Endometrium (tissue), 2 donors: ENCODE measurements at regions not wholly inside any gene's neighbourhood (a gene's known extent, or its start where the extent isn't known, plus 50 kb on each side); places are given as distances from the start of the nearest gene placed in this dataset.
A peak's percentile ranks its signal among the peaks of the same experiment; 100 is the strongest.
"Not testable (repeated sequence)": the region's sequence is repeated elsewhere in the genome, so short reads cannot be mapped to it uniquely, and the experiment has no call there.

ENCODE experiments used
- FAIRE-seq: peaks from 2 replicates; lab custom pipeline; 2012; peaks lifted over from hg19 to GRCh38; lab: Jason Lieb, UNC
- donor health status: control.
- donor health status: control.

GRCh38 chr3:20622304-20622703 is 436.3 kb upstream of the SGO1 start:
- no peak for FAIRE-seq

DNA sequence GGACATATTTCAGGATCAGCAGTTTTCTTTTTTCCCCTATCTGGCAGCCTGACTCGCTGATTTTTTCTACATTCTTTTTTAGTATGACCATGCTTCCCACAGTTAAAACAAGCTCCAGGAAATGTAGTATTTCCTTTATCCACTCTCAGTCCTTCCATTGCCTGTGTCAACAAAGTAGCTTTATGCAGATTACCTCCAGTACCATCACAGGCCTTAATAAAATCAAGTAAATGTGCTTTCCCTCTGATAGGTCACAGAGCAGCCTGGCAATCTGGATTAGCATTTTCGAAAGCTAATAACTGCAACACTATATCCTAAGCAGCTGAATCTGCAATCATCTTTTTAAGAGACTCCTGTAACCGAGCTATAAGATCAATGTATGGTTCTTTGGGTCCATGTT is 432.6 kb upstream of the SGO1 start:
- FAIRE-seq: not testable (repeated sequence)

GRCh38 chr3:20618181-20618580 is 432.2 kb upstream of the SGO1 start:
- FAIRE-seq: not testable (repeated sequence)

- FAIRE-seq: not testable (repeated sequence)
These were observed 430.0 kb upstream of the SGO1 start for GRCh38 chr3:20615982-20616381.

DNA sequence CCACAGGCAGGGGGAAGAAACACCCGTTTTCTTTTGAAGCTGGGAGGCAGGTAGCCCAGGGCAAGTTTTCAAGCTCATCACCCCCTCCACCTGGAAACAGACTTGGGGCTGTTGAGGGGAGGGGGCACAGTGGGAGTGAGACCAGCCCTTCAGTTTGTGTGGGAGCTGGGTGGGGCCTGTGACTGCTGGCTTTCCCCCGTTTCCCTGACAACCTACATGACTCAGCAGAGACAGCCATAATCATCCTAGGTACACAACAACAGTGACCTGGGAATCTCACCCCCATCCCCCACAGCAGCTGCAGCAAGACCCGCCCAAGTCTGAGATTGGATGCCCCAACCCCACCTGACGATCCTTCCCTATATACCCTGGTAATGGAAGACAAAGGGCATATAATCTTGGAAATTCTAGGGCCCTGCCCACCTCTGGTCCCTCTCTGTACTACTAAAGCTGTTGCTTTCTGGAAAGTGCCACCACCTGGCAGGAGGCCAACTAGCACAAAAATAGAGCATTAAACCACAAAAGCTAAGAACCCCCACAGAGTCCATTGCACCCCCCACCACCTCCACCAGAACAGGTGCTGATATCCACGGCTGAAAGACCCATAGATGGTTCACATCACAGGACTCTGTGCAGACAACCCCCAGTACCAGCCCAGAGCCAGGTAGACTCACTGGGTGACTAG is 422.2 kb upstream of the SGO1 start:
- no peak for FAIRE-seq

DNA sequence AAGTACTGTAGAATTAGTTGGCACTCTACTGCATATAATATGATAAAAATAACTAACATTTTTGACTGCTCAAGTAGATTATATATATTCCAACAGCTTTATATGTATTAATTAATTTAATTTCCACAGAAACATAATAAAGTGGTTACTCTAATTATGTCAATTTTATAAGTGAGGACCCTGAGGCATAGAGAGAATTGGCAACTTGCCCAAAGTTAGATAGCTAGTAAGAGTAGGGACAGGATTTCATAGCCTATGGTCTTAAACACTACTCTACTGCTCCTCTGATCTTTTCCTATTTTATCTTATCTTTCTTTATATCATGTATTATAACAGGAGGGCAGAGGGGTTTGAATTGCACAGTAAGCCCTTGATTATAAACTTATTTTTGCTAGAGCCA is 418.7 kb upstream of the SGO1 start:
- no peak for FAIRE-seq

DNA sequence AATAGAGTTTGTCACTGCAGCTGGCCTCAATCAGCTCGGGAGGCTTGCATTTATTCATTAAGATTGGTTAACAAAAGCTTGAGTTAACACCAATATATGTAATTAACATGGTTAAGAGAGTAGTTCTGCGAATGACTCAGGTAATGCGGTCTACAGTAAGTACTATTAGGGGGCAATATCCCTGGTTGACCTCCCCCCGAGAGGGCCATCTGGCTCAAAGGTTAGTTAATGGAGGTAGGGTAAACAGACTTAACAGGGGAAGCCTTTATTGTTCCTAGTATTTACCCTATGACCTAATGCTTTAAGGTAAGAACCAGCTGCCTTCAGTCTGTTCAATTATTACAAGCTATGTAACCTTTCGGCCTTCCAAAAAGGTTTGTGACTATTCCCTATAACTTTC is 403.3 kb upstream of the SGO1 start:
- no peak for FAIRE-seq

GRCh38 chr3:20588781-20589180 is 402.8 kb upstream of the SGO1 start:
- no peak for FAIRE-seq

GRCh38 chr3:20583648-20584047 is 397.6 kb upstream of the SGO1 start:
- FAIRE-seq: no peak

DNA sequence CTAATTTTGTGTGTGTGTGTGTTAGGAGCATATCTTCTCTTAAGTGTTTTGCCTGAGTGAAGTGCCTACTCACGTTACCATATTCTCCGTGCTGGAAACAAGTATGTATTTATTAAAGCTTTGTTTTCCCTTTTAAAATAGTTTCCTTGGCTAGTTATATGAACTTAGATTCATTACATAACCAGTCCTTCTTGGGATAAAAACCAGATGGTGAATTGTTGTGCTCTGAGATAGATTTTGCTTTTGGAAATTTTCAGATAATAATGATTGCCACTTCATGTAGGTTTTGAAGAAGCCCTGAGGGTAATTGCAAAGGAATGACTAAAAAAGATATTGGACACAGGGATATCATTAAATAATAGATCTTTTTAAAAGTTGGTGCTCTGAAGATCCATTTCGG is 390.2 kb upstream of the SGO1 start:
- peak; percentile 94 for FAIRE-seq

- no peak for FAIRE-seq
These were observed 389.1 kb upstream of the SGO1 start for GRCh38 chr3:20575146-20575545.

DNA sequence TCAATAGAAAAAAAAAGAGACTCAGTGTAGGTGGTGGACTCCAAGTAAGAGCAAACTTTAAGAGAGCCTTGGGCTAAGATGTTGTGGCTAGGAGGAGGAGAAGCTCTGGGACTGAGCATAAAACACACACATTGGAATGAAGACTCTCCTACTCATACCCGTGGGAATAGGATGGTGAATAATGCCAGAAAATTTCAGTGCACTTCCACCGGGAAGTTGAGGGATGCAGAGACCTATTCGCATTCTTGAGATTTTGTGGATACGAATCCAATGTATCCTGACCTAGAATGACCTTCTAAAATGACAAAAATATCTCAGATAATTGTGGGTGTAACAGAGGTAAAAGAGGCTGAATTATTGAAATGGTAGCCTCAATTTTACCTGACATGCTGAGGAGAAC is 388.7 kb upstream of the SGO1 start:
- no peak for FAIRE-seq

- no peak for FAIRE-seq
These were observed 387.2 kb upstream of the SGO1 start for GRCh38 chr3:20573175-20573574.

DNA sequence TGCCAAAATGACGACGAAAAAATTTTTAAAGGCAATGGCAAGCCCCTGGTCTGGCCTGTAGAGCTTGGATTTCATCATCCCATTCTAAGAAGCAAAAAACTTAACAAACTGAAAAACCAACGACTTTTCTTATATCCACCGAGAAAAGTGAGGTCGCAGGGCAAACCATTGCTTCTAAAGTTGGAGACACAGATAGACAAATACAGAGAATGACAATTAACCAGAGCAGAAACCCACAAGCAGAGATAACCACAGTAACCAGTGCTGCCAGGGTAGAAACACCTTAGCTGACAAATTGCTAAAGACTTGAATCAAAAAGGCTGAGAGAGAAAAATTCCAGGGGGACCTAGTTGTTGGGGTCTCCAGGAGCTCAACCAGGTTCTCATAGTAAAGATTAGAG is 386.5 kb upstream of the SGO1 start:
- FAIRE-seq: no peak

- no peak for FAIRE-seq
These were observed 383.3 kb upstream of the SGO1 start for GRCh38 chr3:20569310-20569709.

DNA sequence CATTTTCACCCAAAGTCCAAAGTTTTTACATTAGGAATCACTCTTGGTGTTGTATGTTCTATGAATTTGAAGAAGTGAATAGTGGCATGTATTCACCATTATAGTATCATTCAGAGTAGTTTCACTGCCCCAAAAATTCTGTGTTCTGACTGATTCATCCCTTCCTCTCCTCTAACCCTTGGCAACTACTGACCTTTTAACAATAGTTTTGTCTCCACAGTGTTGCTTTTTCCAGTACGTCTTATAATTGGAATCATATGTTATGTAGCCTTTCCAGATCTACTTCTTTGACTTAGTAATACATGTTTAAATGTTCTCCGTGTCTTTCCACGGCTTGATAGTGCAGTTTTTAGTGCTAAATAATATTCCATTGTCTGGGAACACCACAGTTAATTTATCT is 379.0 kb upstream of the SGO1 start:
- FAIRE-seq: no peak

DNA sequence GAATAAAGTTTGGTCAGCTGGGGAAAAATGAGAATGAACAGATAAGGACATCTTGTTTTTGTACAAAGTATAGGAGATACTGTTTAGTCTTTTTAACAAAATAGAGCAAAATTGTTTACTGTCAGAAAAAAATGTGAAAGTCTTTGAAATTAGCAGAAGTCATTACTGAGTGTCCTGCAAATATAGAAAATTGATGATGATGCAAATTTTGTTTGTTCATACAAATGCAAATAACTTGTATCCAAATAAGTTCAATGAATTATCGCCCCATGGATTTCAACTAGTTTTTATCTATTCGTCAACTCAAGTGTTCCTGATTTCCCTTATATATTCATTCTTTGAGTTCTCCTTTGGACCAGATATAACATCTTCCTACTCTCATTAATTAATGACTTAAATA is 378.0 kb upstream of the SGO1 start:
- FAIRE-seq: no peak

- FAIRE-seq: peak; percentile 93
These were observed 377.2 kb upstream of the SGO1 start for GRCh38 chr3:20563251-20563650.

GRCh38 chr3:20561166-20561565 is 375.2 kb upstream of the SGO1 start:
- no peak for FAIRE-seq

DNA sequence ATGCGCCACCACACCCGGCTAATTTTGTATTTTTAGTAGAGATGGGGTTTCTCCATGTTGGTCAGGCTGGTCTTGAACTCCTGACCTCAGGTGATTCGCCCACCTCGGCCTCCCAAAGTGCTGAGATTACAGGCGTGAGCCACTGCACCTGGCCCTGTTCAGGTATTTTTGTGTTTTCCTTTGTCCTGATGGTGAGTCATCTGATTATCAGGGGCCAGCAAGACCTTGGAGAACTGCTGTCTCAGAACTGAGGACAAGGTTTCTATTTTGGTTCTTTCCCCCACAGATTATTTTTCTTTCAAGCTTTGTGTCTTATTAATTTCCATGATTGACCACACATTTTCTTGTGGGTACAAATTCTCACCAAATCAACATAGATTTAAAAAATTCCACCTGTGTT is 374.4 kb upstream of the SGO1 start:
- FAIRE-seq: not testable (repeated sequence)

GRCh38 chr3:20558161-20558560 is 372.2 kb upstream of the SGO1 start:
- FAIRE-seq: no peak

DNA sequence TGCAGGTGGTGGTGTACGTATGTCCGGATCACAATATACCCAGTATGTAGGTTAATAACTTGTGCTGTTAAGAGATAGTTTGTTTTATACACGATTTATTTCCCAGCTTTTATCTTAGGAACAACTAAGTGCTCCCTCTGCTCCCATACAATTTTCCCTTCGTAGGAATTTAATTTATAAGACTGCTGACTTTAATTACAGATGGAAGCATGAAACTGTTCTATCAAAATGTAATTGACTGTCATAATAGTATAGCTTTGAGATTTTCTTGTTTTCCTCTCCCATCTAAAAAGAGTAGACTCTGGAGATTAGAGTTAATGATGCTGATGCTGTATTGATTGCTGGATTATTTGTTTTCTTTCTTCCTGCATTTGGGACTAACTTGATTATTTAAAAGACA is 370.7 kb upstream of the SGO1 start:
- FAIRE-seq: no peak

GRCh38 chr3:20552605-20553275 is 366.7 kb upstream of the SGO1 start:
- FAIRE-seq: no peak
